GM23338 (cell line): ENCODE measurements at regions not wholly inside any gene's neighbourhood (a gene's known extent, or its start where the extent isn't known, plus 50 kb on each side); places are given as distances from the start of the nearest gene placed in this dataset.
A peak's percentile ranks its signal among the peaks of the same experiment; 100 is the strongest.
"Not testable (repeated sequence)": the region's sequence is repeated elsewhere in the genome, so short reads cannot be mapped to it uniquely, and the experiment has no call there.

Experiments used
- ATAC-seq: fragments of 200-7000 bp; cut with Tn5 transposase; 3 replicates; pipeline ENCODE4 v1.9.1; 2020
- DNase-seq: peaks from one replicate; pipeline ENCODE4 v3.0.0-alpha.2; 2015; ENCODE audit warnings: low spot score
- H2AFZ ChIP-seq: fragments of 200-600 bp; sonication (generic); 2 replicates; pipeline ENCODE4 v1.8.0; 2016; ENCODE audit warnings: antibody characterized with exemption, mild to moderate bottlenecking, moderate library complexity
- H3F3A ChIP-seq: fragments of 200-600 bp; sonication (generic); replicated peaks from 2 replicates; pipeline ENCODE4 v1.8.0; 2017; ENCODE audit warnings: antibody characterized with exemption, mixed run types, low read depth
- H3K27ac ChIP-seq: fragments of 200-600 bp; sonication (generic); 2 replicates; pipeline ENCODE4 v1.6.1; 2016; ENCODE audit warnings: low read depth
- H3K27me3 ChIP-seq: fragments of 200-600 bp; sonication (generic); 2 replicates; pipeline ENCODE4 v1.8.0; 2016; ENCODE audit warnings: mild to moderate bottlenecking, mixed run types, moderate library complexity; ENCODE audit not compliant: insufficient read depth
- H3K36me3 ChIP-seq: fragments of 200-600 bp; sonication (generic); 2 replicates; pipeline ENCODE4 v1.8.0; 2016; ENCODE audit warnings: mild to moderate bottlenecking; ENCODE audit not compliant: insufficient read depth
- H3K4me1 ChIP-seq: fragments of 200-600 bp; sonication (generic); 2 replicates; pipeline ENCODE4 v1.8.0; 2016; ENCODE audit warnings: mild to moderate bottlenecking, moderate library complexity; ENCODE audit not compliant: insufficient read depth
- H3K4me2 ChIP-seq: fragments of 200-600 bp; sonication (generic); 2 replicates; pipeline ENCODE4 v1.7.1; 2017; ENCODE audit warnings: mixed run types
- H3K4me3 ChIP-seq: fragments of 200-600 bp; sonication (generic); 2 replicates; pipeline ENCODE4 v1.6.1; 2016; ENCODE audit warnings: mixed run types
- H3K79me2 ChIP-seq: fragments of 200-600 bp; sonication (generic); replicated peaks from 2 replicates; pipeline ENCODE4 v1.8.0; 2017; ENCODE audit warnings: mild to moderate bottlenecking; ENCODE audit not compliant: insufficient read depth
- H3K9me2 ChIP-seq: fragments of 200-600 bp; sonication (generic); 2 replicates; pipeline ENCODE4 v1.8.0; 2017; ENCODE audit not compliant: insufficient read depth
- H4K20me1 ChIP-seq: fragments of 200-600 bp; sonication (generic); replicated peaks from 2 replicates; pipeline ENCODE4 v1.8.0; 2017; ENCODE audit warnings: mild to moderate bottlenecking; ENCODE audit not compliant: insufficient read depth
- H3K27ac Mint-ChIP-seq: 2 replicates; pipeline ENCODE4 v1.8.0; 2020; ENCODE audit warnings: inconsistent platforms, mild to moderate bottlenecking, moderate library complexity, mixed read lengths
- H3K27me3 Mint-ChIP-seq: 3 replicates; pipeline ENCODE4 v1.8.0; 2022; ENCODE audit warnings: low read depth, mild to moderate bottlenecking, moderate library complexity, mixed read lengths, inconsistent platforms; ENCODE audit not compliant: insufficient read depth, poor library complexity
- H3K36me3 Mint-ChIP-seq: 3 replicates; pipeline ENCODE4 v1.8.0; 2021; ENCODE audit warnings: low read depth, mild to moderate bottlenecking, inconsistent platforms, moderate library complexity, mixed read lengths
- H3K4me1 Mint-ChIP-seq: 3 replicates; pipeline ENCODE4 v1.8.0; 2020; ENCODE audit warnings: mild to moderate bottlenecking, inconsistent platforms, mixed read lengths
- H3K4me3 Mint-ChIP-seq: 3 replicates; pipeline ENCODE4 v1.8.0; 2021; ENCODE audit warnings: moderate library complexity, mild to moderate bottlenecking, inconsistent platforms, mixed read lengths
- H3K9me3 Mint-ChIP-seq: 3 replicates; pipeline ENCODE4 v1.8.0; 2020; ENCODE audit warnings: moderate library complexity, mild to moderate bottlenecking, inconsistent platforms, mixed read lengths
- CTCF ChIP-seq, 2 experiments: fragments of 200-600 bp in 1 of 2; sonication (generic) in 1 of 2; conservative IDR thresholded peaks; 2 replicates each; pipeline versions ENCODE4 v1.5.1 to v1.6.1; 2016 to 2017; ENCODE audit warnings: antibody characterized with exemption in 2 of 2, low read depth in 2 of 2, mild to moderate bottlenecking in 2 of 2, moderate library complexity in 1 of 2
- ETS1 ChIP-seq: IDR thresholded peaks from 2 replicates; pipeline ENCODE4 v1.6.1; 2016; ENCODE audit warnings: antibody characterized with exemption
- EZH2phosphoT487 ChIP-seq: fragments of 200-600 bp; sonication (generic); IDR thresholded peaks from one replicate; pipeline ENCODE4 v1.8.1; 2018; ENCODE audit warnings: antibody characterized with exemption; ENCODE audit not compliant: unreplicated experiment
- NANOG ChIP-seq: IDR thresholded peaks from 2 replicates; pipeline ENCODE4 v1.6.1; 2016; ENCODE audit warnings: antibody characterized with exemption, borderline replicate concordance

- not testable (repeated sequence) for H3K4me2 ChIP-seq, H3K4me3 ChIP-seq, H3K27ac ChIP-seq, H3K36me3 ChIP-seq, H3K4me3 Mint-ChIP-seq, DNase-seq, H4K20me1 ChIP-seq, H3F3A ChIP-seq, H2AFZ ChIP-seq, H3K79me2 ChIP-seq, H3K9me2 ChIP-seq, ATAC-seq, H3K27ac Mint-ChIP-seq
- Mint-ChIP-seq H3K27me3 (peaks cover 14% of the 10 kb centered on the region), H3K36me3 (peaks cover 19% of the 10 kb centered on the region), H3K4me1 (peaks cover 29% of the 10 kb centered on the region), H3K9me3 (peaks cover 24% of the 10 kb centered on the region)
- Histone ChIP-seq H3K4me1 (peaks cover 30% of the 10 kb centered on the region), H3K27me3 (peaks cover 11% of the 10 kb centered on the region; the same call in 1 of the 2 replicates)
These were observed 58.4 kb upstream of the BMP2K start for GRCh38 chr4:78717712-78718111.

- peaks cover 7% of the 10 kb centered on the region; the same call in 1 of the 2 replicates for H3F3A ChIP-seq
- no peak overlapping the region; the same call in 2 of the 3 replicates for H3K4me3 Mint-ChIP-seq
- peak; percentile 31 for ATAC-seq
These were observed 55.9 kb upstream of the BMP2K start for GRCh38 chr4:78720204-78720603.

More at GRCh38 chr4:78720204-78720603, 55.9 kb upstream of the BMP2K start:
- Histone ChIP-seq H3K27me3 (peaks cover 13% of the 10 kb centered on the region; the same call in 1 of the 2 replicates), H3K4me2 (peak overlapping the region; percentile 56), H3K79me2 (no peaks in the 10 kb centered on the region), H3K27ac (0 out of 2 replicates have a peak overlapping the region, but pooled peaks have one; percentile 51), H3K4me1 (peaks cover 36% of the 10 kb centered on the region), H4K20me1 (no peaks in the 10 kb centered on the region), H3K36me3 (no peaks in the 10 kb centered on the region), H2AFZ (no peak overlapping the region), H3K4me3 (peak overlapping the region; percentile 3; the same call in 1 of the 2 replicates), H3K9me2 (no peaks in the 10 kb centered on the region)
- H3K9me3 Mint-ChIP-seq: peaks cover 24% of the 10 kb centered on the region
- H3K36me3 Mint-ChIP-seq: peaks cover 19% of the 10 kb centered on the region
- TF ChIP-seq ETS1 (no peak), CTCF (conservative IDR thresholded peaks at IDR 0.05; ENCODE audit: low read depth in 2 of 2) (no peak), EZH2phosphoT487 (no peak), NANOG (0 out of 2 replicates have a peak, but pooled peaks have one; percentile 35)
- no peak overlapping the region for H3K27ac Mint-ChIP-seq
- H3K4me1 Mint-ChIP-seq: peaks cover 35% of the 10 kb centered on the region
- DNase-seq: peak; percentile 30
- H3K27me3 Mint-ChIP-seq: peaks cover 18% of the 10 kb centered on the region
